ENCODE measurements at regions not wholly inside any gene's neighbourhood (a gene's known extent, or its start where the extent isn't known, plus 50 kb on each side); places are given as distances from the start of the nearest gene placed in this dataset.

DNA sequence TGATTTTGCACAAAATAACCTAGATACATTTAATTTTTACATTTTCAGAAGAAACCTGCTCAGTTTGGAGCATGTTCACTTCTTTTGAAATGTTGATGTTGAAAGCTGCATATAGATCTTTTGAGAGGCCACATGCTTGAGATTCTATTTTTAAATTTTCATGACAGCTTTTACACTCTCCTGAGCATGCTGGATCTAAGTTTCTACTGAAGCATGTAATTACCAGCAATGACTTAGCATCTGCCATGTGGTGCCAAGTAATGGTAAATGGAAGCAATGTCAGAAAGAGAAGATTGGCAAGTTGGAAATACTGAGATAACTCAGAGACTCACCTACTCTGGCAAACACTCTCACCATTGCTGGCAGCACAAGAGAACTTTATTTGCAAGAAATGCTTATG lies 310.6 kb downstream of the NSUN3 start:
- TF ChIP-seq, protein P1, sequence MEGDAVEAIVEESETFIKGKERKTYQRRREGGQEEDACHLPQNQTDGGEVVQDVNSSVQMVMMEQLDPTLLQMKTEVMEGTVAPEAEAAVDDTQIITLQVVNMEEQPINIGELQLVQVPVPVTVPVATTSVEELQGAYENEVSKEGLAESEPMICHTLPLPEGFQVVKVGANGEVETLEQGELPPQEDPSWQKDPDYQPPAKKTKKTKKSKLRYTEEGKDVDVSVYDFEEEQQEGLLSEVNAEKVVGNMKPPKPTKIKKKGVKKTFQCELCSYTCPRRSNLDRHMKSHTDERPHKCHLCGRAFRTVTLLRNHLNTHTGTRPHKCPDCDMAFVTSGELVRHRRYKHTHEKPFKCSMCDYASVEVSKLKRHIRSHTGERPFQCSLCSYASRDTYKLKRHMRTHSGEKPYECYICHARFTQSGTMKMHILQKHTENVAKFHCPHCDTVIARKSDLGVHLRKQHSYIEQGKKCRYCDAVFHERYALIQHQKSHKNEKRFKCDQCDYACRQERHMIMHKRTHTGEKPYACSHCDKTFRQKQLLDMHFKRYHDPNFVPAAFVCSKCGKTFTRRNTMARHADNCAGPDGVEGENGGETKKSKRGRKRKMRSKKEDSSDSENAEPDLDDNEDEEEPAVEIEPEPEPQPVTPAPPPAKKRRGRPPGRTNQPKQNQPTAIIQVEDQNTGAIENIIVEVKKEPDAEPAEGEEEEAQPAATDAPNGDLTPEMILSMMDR (IDR thresholded peaks at IDR 0.05), result no peak
- no peak for TF ChIP-seq POLR2A (IDR thresholded peaks at IDR 0.05)
